B cell (primary cell): ENCODE measurements at regions not wholly inside any gene's neighbourhood (a gene's known extent, or its start where the extent isn't known, plus 50 kb on each side); places are given as distances from the start of the nearest gene placed in this dataset.

Experiments
- ATAC-seq: fragments of 200-7000 bp; cut with Tn5 transposase; one replicate; pipeline ENCODE4 v1.10.0; 2021; ENCODE audit warnings: low read depth, mild to moderate bottlenecking, moderate number of reproducible peaks, moderate library complexity
- CTCF ChIA-PET: fragments of 350-600 bp; sonication (Branson Sonifier 250); formaldehyde crosslinking; loops from one replicate; lab custom pipeline; 2021; ENCODE audit warnings: antibody characterized with exemption, inconsistent platforms; lab: Charles Lee
- POLR2A ChIA-PET: fragments of 350-600 bp; sonication (Branson Sonifier 250); formaldehyde crosslinking; loops from one replicate; lab custom pipeline; 2021; ENCODE audit warnings: antibody characterized with exemption; lab: Charles Lee
- DNase-seq: peaks from one replicate; pipeline ENCODE4 v3.0.0; 2013
- H2AFZ ChIP-seq: 2 replicates; pipeline ENCODE4 v1.6.1; 2012; ENCODE audit warnings: mild to moderate bottlenecking, low read depth, low read length; ENCODE audit not compliant: insufficient read depth, poor library complexity, severe bottlenecking
- H3K27ac ChIP-seq, 2 donors: 1 replicate in 1 of 2; 2 replicates in 1 of 2; pipeline ENCODE4 v1.5.1; 2012 to 2013; ENCODE audit warnings: low read length in 2 of 2, mild to moderate bottlenecking in 2 of 2, moderate library complexity in 1 of 2
- H3K27me3 ChIP-seq, 4 experiments: fragments of 200-600 bp in 1 of 4; sonication (generic) in 1 of 4; replicated peaks in 1 of 4; 1 replicate in 2 of 4; 2 replicates in 2 of 4; pipeline versions ENCODE4 v1.6.1 to v1.7.0; 2013 to 2016; ENCODE audit warnings: low read length in 3 of 4, mild to moderate bottlenecking in 2 of 4, mixed read lengths in 1 of 4, moderate library complexity in 1 of 4; ENCODE audit not compliant: insufficient read depth in 4 of 4, control insufficient read depth in 3 of 4; ENCODE audit errors: control extremely low read depth in 1 of 4
- H3K36me3 ChIP-seq, 2 experiments: replicated peaks in 1 of 2; 1 replicate in 1 of 2; 2 replicates in 1 of 2; pipeline versions ENCODE4 v1.6.1 to v1.7.1; 2013; ENCODE audit warnings: low read length in 1 of 2; ENCODE audit not compliant: insufficient read depth in 2 of 2, control insufficient read depth in 1 of 2; ENCODE audit errors: control extremely low read depth in 1 of 2, extremely low read depth in 1 of 2
- H3K4me1 ChIP-seq, 2 donors: fragments of 200-600 bp in 1 of 2; sonication (generic) in 1 of 2; 1 replicate in 1 of 2; 2 replicates in 1 of 2; pipeline versions ENCODE4 v1.5.1 to v1.6.1; 2013 to 2017; ENCODE audit warnings: low read length in 2 of 2; ENCODE audit not compliant: control insufficient read depth in 2 of 2, insufficient read depth in 2 of 2
- H3K4me2 ChIP-seq: replicated peaks from 2 replicates; pipeline ENCODE3; 2012; ENCODE audit warnings: mild to moderate bottlenecking, low read depth, low read length; ENCODE audit not compliant: poor library complexity, severe bottlenecking
- H3K4me3 ChIP-seq, 5 experiments: fragments of 200-600 bp in 1 of 5; sonication (generic) in 1 of 5; 1 replicate in 3 of 5; 2 replicates in 2 of 5; pipeline versions ENCODE4 v1.5.1 to v1.7.0; 2011 to 2016; ENCODE audit warnings: low read length in 4 of 5, mild to moderate bottlenecking in 4 of 5, low read depth in 2 of 5, control low read depth in 1 of 5, moderate library complexity in 1 of 5; ENCODE audit not compliant: insufficient read depth in 1 of 5; ENCODE audit errors: control extremely low read depth in 1 of 5, extremely low read depth in 1 of 5
- H3K79me2 ChIP-seq: fragments of 200-600 bp; sonication (generic); one replicate; pipeline ENCODE4 v1.6.0; 2016; ENCODE audit warnings: low read length; ENCODE audit not compliant: control insufficient read depth, insufficient read depth
- H3K9ac ChIP-seq: fragments of 200-600 bp; sonication (generic); 2 replicates; pipeline ENCODE4 v1.6.1; 2017; ENCODE audit warnings: mild to moderate bottlenecking, low read length, moderate library complexity
- H3K9me3 ChIP-seq, 3 donors: one replicate each; pipeline versions ENCODE4 v1.6.1 to v1.7.1; 2013; ENCODE audit warnings: low read length in 2 of 3; ENCODE audit not compliant: control insufficient read depth in 2 of 3, insufficient read depth in 1 of 3; ENCODE audit errors: control extremely low read depth in 1 of 3
- H4K20me1 ChIP-seq: 2 replicates; pipeline ENCODE4 v1.6.0; 2012; ENCODE audit warnings: mild to moderate bottlenecking, low read length; ENCODE audit not compliant: insufficient read depth, control insufficient read depth, poor library complexity, severe bottlenecking
- H3K27ac Mint-ChIP-seq: one replicate; pipeline ENCODE4 v1.8.0; 2021; ENCODE audit warnings: mixed read lengths
- H3K27me3 Mint-ChIP-seq: one replicate; pipeline ENCODE4 v1.8.0; 2021; ENCODE audit warnings: mixed read lengths
- H3K4me1 Mint-ChIP-seq: one replicate; pipeline ENCODE4 v1.8.0; 2021; ENCODE audit warnings: mixed read lengths
- H3K4me3 Mint-ChIP-seq: one replicate; pipeline ENCODE4 v1.8.0; 2021; ENCODE audit warnings: mixed read lengths
- H3K9me3 Mint-ChIP-seq: one replicate; pipeline ENCODE4 v1.8.0; 2022; ENCODE audit warnings: mixed read lengths; ENCODE audit not compliant: insufficient read depth
- EZH2 ChIP-seq: IDR thresholded peaks from 2 replicates; pipeline ENCODE4 v1.6.1; 2012; ENCODE audit warnings: borderline replicate concordance, low read depth, mild to moderate bottlenecking, moderate library complexity, low read length; ENCODE audit not compliant: insufficient read depth, poor library complexity, severe bottlenecking
- WGBS: methylation state at CpG from one replicate; pipeline ENCODE4 v1.1.5; 2013; ENCODE audit warnings: missing lambda C conversion rate; ENCODE audit not compliant: insufficient coverage; 5-methylcytosine and 5-hydroxymethylcytosine counted together
- intact Hi-C: fragments of 100-400 bp; cut with micrococcal nuclease; formaldehyde crosslinking; loops from one replicate; pipeline ENCODE4 v1.10.0; 2022
- TF ChIP-seq, protein P1 (sequence below): fragments of 200-600 bp; IDR thresholded peaks from one replicate; pipeline ENCODE4 v1.8.0; 2022; ENCODE audit warnings: antibody characterized with exemption, mild to moderate bottlenecking

DNA sequence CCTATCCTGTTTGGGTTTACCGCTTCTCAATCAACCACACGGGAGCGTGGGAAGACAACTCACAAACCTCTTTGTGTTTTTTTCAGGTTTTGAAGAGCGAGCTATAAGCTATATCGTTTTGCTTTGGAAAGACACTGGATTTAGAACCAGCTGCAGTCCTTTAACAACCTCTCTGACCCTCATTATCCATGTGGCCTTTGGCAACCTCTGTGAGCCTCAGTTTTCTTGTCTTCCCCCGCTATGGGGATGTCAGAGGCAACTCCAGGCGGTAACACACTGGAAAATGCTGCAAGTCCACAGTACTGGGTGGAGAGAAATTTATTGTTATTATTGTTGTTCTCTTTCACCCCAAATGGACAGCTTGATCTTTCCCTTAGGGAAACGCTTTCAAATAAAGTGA, 100.0 kb downstream of the ETS2 start:
- TF ChIP-seq, protein P1, sequence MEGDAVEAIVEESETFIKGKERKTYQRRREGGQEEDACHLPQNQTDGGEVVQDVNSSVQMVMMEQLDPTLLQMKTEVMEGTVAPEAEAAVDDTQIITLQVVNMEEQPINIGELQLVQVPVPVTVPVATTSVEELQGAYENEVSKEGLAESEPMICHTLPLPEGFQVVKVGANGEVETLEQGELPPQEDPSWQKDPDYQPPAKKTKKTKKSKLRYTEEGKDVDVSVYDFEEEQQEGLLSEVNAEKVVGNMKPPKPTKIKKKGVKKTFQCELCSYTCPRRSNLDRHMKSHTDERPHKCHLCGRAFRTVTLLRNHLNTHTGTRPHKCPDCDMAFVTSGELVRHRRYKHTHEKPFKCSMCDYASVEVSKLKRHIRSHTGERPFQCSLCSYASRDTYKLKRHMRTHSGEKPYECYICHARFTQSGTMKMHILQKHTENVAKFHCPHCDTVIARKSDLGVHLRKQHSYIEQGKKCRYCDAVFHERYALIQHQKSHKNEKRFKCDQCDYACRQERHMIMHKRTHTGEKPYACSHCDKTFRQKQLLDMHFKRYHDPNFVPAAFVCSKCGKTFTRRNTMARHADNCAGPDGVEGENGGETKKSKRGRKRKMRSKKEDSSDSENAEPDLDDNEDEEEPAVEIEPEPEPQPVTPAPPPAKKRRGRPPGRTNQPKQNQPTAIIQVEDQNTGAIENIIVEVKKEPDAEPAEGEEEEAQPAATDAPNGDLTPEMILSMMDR, result no peak
- no peak for TF ChIP-seq EZH2
- ChIA-PET POLR2A (no interaction called here), CTCF (no interaction called here)
- H3K27me3 Mint-ChIP-seq, result peaks cover 5% of the 10 kb centered on the region
- H3K36me3 ChIP-seq, result no peaks in the 10 kb centered on the region
- no peak overlapping the region for H3K9ac ChIP-seq
- no peak overlapping the region for H3K27ac ChIP-seq
- no peak for ATAC-seq
- H3K4me3 Mint-ChIP-seq, result no peak overlapping the region
- H3K27me3 ChIP-seq, result no peaks in the 10 kb centered on the region
- no peaks in the 10 kb centered on the region for H4K20me1 ChIP-seq
- H3K4me3 ChIP-seq, result no peak overlapping the region
- peaks cover 0 to 1% (median 0%) of the 10 kb centered on the region in 3 donors for H3K9me3 ChIP-seq
- no peaks in the 10 kb centered on the region for H3K4me1 Mint-ChIP-seq
- no peaks in the 10 kb centered on the region for H3K4me1 ChIP-seq
- H3K4me2 ChIP-seq, result no peak overlapping the region
- intact Hi-C loops, result no loop called here
- no peak overlapping the region for H3K27ac Mint-ChIP-seq
- no peak overlapping the region for H2AFZ ChIP-seq
- H3K9me3 Mint-ChIP-seq, result peaks cover 4% of the 10 kb centered on the region
- H3K79me2 ChIP-seq, result no peaks in the 10 kb centered on the region
- 95% methylated on average over 3 of the region's 8 CpGs for WGBS
- no peak for DNase-seq

DNA sequence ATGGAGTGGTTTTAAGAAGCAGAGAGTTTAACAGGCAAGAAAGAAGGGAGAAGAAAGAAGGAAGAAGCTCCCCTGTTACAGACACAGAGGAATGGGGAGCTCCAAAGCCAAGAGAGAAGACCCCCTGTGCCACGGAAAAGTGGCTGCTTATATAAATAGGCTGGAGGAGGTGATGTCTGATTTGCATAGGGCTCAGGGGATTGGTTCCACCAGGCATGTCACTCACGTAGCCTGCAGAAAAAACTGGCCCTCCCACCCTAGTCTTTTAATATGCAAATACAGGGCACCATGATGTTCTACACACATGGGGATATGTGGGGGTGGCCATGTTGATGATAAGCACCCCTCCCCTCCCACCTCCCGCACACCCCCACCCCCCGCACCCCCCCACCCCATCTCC, 99.6 kb downstream of the ETS2 start:
- Histone ChIP-seq H2AFZ (no peak overlapping the region), H3K27ac (no peak overlapping the region), H3K4me3 (no peak overlapping the region), H4K20me1 (no peaks in the 10 kb centered on the region), H3K27me3 (no peaks in the 10 kb centered on the region), H3K79me2 (no peaks in the 10 kb centered on the region), H3K9ac (no peak overlapping the region), H3K36me3 (no peaks in the 10 kb centered on the region), H3K4me2 (no peak overlapping the region), H3K4me1 (no peaks in the 10 kb centered on the region), H3K9me3 (peaks cover 0 to 1% (median 0%) of the 10 kb centered on the region in 3 donors)
- no peak overlapping the region for H3K4me3 Mint-ChIP-seq
- TF ChIP-seq EZH2, result no peak
- TF ChIP-seq, protein P1, result no peak
- no peak overlapping the region for H3K27ac Mint-ChIP-seq
- H3K4me1 Mint-ChIP-seq, result no peaks in the 10 kb centered on the region
- no CpG with 5 or more reads among the region's 4 CpGs for WGBS
- peaks cover 5% of the 10 kb centered on the region for H3K27me3 Mint-ChIP-seq
- intact Hi-C loops, result no loop called here
- ChIA-PET CTCF (no interaction called here), POLR2A (no interaction called here)
- DNase-seq, result no peak
- peaks cover 4% of the 10 kb centered on the region for H3K9me3 Mint-ChIP-seq
- ATAC-seq, result no peak
